GM21786 (cell line): ENCODE measurements at regions not wholly inside any gene's neighbourhood (a gene's known extent, or its start where the extent isn't known, plus 50 kb on each side); places are given as distances from the start of the nearest gene placed in this dataset.
"Not testable (repeated sequence)": the region's sequence is repeated elsewhere in the genome, so short reads cannot be mapped to it uniquely, and the experiment has no call there.

Source experiments
- ATAC-seq: cut with Tn5 transposase; IDR thresholded peaks from one replicate; pipeline ENCODE4 v1.9.1; 2021; ENCODE audit not compliant: unreplicated experiment

DNA sequence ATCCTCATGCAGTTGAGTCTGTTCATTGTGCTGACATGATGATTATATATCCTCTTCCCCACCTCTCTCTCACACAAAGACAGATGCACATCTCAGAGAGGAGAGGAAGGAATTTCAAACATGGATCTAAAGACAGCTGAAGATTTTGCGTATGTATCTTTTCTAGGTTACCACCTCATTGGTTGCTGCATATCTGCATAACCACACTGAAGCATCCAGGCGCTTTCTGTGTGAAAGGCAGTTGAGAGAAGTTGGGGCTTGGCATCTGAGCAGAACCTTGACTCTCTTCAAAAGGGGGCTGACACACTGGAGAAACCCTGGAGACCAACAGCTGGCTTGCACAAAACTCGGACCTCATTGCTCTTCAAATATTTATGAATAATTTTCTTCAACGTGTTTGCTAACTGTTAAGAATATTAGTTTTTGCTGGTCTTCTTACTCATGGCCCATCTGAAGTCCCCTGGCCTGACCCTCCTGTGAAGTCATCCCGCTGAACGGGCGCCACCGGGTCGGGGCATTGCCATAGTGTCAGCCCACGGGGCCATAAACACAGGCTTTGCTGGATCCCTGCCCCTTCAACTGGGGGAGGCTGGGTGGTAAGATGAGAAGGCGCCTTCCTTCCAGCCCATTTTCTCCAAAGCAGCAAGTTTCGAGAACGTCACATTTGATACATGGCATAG lies 593.2 kb upstream of the CLINT1 start:
- ATAC-seq: no peak

DNA sequence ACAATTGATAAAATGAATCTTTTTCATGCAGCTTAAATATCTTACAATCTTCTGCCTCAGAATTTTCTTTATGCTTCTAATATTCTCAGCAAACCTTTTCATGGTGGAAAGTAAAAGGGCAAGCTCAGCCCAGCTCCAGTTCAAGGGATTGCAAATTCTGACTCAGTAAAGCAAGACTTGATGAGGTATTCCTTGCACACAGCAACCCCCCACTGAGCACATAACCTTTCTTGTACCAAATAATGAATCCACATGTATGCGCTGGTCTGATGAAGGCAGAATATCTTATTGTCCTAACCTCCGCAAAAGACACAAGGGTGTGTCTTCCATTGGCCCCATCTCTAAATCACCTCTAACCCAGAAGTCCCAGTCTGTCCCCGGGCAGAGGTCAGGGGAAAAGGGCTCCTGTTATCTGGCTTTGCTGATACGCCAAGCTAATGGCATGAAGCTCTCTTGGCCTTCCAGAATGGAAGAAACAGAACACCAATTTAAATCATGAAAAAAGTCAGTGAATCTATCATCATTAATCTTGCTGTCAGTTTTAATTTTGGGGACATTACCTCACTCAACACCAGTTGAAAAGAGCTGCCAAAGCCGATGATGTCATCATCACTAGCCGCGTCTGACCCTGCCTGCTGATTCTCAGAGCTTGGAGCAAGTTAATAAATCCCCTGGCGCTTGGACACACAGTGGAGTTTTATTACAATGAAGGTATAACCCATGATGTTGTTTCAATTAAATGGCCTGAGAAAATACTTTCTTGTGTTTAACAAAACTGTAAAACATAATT lies 592.5 kb upstream of the CLINT1 start:
- no peak for ATAC-seq

DNA sequence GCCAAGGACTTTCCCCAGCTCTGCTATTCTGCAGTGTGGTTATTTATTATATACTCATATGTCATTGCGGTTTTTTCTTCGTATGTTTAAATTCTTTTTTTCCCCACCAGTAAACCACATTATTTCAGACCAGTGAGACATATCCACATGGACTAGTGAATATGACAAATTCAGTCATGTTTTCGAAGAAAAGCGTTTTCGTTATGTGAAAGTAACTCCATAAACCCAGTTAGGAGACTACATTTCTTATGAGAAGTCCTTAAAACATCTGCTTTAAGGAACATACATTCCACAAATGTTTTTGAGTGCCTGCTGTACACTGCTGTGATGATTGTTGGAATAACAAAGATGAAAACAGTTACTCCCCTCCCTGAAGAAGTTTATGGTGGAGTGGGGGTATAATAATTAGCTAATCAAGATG lies 591.8 kb upstream of the CLINT1 start:
- no peak for ATAC-seq

DNA sequence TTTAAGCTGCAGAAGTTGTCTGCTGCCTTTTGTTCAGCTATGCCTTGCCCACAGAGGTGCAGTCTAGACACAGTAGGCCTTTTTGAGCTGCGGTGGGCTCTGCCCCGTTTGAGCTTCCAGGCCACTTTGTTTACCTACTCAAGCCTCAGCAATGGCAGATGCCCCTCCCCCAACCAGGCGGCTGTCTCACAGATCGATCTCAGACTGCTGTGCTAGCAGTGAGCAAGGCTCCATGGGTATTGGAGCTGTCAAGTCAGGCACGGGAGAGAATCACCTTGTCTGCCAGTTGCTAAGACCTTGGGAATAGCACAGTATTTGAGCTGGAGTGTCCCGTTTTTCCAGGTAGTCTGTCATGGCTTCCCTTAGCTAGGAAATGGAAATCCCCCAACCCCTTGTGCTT lies 587.8 kb upstream of the CLINT1 start:
- not testable (repeated sequence) for ATAC-seq

DNA sequence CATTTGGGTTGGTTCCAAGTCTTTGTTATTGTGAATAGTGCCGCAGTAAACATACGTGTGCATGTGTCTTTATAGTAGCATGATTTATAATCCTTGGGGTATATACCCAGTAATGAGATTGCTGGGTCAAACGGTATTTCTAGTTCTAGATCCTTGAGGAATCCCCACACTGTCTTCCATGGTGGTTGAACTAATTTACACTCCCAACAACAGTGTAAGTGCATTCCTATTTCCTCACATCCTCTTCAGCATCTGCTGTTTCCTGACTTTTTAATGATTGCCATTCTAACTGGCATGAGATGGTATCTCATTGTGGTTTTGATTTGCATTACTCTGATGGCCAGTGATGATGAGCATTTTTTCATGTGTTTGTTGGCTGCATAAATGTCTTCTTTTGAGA lies 580.3 kb upstream of the CLINT1 start:
- ATAC-seq: not testable (repeated sequence)

DNA sequence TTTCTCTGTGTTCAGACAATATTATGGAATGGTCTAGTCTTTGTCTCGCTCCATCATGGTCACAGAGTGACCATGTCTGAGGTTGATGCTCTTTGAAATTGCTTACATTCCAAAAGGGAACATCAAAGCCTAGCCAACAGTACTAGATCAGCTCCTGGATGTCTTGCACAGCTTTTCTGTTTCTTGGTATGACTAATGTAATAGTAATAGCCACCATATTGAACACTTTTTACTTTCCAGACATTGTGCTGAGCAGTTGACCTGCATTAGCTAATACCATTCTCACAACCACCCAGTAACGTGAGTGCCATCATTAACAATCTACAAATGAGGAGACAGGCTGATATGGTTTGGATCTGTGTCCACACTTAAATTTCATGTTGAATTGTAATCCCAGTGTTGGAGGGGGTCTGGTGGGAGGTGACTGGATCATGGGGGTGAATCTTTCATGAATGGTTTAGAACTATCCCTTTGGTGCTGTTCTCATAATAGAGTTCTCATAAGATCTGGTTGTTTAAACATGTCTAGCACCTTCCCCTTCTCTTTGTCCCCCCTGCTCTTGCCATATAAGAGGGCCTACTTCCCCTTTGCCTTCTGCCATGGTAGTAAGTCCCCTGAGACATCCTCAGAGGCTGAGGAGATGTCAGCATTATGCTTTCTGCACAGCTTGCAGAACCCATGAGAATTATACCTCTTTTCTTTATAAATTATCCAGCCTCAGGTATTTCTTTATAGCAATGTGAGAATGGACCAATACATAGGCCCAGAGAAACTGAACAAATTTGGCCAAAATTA lies 577.5 kb upstream of the CLINT1 start:
- ATAC-seq: no peak

DNA sequence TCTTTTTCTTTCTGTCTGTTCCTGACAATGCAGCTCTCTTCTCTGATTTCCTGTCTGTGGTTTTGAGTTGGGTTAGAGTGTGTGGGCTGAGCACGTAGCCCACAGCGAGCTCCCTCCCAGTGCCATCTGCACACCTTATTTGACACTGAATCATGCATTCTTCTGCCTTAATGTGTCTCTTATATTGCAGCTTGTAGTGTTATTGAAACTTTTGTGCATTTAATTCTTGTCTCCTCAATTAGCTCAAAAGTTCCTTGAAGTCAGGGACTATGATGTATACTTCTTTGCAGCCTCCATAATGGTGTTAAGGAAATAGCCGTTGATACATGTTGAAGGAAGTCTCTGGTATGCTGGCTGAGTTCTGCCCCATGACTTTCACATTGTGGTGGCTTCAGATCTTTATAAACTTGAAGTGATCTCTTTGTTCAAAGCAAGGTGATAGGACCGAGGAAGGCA lies 576.2 kb upstream of the CLINT1 start:
- ATAC-seq: peak; percentile 62

DNA sequence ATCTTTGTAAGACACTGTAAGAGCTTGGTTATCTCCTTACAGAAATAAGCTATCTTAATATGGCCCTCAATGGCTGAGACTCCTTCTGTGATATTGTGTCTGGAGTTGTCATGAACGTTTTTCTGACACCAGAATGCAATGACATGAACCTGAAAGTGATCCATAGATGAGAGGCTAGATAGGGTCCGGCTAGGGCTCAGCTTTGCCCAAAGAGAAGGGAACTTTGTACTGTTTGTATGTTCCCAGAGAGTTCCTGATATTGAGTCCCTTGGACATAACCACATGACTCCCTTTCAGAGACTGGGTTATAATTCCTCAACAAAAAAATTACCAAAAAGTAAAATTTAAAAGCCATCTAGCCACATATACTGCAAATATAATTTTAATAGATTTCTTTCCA lies 575.8 kb upstream of the CLINT1 start:
- peak; percentile 10 for ATAC-seq

DNA sequence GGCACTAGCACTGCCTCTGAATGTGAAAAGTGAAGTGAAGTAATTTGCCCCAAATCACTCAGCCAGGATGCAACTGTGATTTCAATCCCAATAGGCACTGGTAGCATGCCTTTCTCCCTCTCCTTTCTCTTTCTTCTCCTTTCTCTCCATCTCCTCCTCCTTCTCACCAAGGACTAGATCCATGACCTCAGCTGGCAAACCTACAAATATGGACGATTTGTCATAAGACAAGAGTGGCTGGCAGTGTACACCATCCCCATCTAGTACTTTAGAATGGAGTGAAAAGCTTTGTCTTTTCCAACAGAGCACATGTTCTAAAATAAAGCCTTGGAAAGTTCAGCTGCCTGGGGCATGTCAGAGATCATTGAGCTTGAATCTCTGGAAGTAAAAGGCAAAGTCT lies 574.7 kb upstream of the CLINT1 start:
- ATAC-seq: no peak

DNA sequence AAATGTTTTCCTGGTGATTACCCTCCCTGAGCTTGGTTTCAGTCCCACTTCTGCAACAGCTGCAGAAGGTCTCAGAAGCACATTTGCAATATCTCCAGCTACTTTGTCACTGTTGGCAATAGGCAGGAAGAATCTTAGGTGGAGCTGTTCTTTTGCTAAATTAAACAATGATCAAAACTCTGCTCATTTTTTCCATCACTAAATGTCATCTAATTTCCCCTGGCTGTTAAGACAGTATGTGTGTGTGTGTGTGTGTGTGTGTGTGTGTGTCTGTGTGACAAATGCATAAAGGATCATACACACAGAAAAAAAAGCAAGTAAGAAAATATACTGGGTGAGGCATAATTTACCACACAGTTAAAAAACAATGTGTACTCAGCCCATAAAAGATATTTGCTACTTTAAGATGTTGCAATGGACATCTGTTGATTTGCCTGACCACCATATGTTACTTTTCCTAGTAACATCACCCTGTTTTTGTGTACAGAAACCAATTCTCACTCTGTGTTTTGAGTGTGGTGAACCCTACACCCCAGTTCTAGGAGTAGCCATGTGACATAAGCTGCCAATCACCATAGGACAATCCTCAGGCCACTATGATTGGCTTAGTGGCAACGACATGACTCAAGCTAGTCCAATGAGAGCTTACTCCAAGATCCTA lies 572.6 kb upstream of the CLINT1 start:
- no peak for ATAC-seq

DNA sequence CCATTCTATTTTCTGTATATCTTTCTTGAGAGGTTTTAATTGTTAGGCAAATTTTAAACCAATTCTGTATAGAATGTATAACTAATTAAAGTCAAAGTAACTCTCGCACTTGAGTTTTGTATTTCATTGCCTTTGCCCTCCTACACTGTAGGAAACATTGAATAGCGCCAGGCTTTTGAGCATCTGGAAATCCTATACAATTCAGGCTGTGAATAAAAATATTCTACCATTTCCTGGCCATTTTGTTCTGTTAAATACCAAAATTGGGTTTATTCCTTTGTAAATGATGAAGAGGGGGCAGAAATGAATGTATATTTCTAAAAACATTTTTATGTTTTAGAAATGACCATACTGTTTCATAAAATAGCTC lies 571.8 kb upstream of the CLINT1 start:
- no peak for ATAC-seq

DNA sequence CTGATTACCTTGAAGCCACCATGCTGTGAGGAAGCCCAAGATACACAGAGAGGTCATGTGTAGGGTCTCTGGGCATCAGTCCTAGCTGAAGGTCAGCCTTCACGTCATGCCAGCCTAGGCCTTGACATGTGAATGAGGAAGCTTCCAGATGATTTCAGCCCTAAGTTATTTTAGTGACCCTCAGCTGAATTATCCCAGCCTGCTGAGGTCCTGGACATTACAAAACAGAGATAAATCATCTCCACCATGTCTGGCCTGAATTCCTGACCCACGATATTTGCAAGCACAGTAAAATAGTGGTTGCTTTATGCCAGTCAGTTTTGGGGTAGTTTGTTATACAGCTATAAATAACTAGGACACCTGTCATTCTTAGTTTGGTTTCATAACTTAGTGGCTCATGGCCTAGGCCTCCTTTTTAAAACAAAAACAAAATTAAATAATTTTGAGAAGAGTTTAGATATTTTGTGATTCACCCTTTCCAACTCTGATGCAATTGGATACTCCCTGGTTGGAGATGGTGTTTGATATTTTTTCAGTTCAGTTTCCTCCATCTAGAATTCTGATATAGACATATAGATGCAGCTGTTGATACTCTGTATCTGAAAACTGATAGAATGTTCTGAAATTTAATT lies 571.3 kb upstream of the CLINT1 start:
- peak; percentile 29 for ATAC-seq

DNA sequence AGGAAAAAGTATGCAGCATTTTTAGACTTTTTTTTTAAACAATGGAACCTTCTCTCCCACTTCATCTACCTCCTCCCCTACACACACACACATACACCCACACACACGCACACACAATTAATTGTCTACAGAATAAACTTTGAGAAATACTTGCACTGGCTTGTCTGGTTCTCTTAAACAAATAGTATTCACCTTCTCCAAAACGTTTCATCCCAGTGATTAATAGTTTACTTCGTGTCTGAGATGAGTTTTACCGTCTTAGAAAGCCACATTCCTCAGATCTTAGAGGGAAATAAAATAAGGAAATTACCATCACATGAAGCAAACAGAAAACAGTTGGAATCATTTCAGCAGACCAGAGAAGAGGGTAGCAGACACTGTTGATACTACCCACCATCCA lies 570.6 kb upstream of the CLINT1 start:
- no peak for ATAC-seq

DNA sequence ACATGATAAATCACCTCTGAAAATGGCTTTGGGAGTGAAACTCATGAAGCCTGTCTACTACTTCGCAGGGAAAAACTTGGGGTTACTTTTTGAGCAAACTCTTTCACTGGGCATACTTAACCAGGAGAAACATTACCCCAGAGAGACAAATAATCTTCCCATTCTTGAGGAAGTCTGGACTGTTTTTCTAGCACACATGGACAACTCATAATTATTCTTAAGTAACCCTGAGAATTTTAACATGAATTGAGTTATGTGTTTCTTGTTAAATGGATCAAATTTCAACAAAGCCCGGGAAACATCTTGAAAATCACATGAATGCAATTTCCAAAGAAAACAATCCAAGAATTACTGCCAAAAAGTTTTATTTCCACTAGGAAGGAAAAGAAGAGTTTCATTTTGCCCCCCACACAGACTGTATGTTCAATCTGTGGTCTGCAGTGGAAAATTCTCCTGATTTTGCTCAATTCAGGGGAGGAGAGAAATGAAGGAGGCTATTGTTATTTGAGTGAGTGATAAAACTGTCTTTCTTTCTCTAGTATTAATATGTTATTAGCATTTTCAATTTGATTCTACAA lies 564.8 kb upstream of the CLINT1 start:
- no peak for ATAC-seq

DNA sequence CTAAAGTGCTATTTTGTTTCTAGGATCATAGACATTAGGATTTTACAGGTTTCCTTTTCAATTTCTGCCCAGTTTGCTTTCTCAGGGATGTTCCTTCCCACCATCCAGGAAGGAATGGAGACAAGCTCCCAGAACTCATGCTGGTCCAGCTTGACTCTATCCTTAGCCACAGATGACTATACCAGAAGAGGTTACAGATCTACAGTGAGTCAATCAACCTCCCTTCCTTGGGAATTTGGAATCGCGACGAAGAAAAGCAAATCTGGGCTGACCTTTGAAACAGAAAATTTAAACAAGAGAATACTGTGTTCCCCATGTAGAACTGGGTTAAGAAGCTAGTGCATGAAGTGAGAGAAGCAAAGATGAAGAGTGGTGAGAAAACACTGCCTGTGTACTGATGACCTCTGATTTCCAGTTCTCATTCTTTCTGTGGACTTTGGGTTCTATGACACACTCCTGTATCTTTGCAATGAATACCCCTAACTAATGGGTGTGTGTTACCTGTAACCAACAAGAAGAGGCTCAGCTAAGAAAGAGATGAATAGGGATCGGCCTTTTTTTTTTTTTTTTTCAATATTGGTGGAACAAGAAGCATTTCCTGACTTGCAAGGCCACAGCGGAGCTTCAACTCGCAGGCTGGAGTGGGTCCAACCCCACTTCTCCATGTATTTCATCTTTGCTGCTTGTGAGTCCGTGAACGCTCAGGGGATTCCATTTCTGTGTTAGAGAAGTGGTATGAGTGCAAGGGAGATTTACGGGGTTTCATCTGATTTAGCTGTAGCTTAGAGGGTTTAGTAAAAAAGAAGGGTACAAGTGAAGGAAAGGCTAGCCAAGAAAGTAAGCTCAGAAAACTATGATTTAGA lies 563.9 kb upstream of the CLINT1 start:
- no peak for ATAC-seq

DNA sequence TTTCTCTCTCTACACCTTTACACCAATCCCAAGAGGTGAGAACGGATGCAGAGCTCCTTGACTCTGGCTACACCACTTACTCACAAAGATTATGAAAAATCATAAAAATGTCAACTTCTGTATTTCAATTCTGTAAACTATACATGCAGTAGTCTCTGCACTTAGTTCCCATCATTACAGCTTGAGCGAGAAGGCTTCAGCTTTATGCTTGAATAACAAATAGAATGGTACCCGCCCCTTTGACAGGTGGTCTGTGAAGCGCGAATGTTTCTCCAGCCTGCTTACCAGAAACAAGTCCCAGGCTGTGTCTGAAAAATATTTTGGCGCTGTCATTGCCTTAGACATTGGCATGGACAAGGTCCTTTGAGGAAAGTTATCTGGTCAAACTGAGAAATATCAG lies 562.4 kb upstream of the CLINT1 start:
- no peak for ATAC-seq

DNA sequence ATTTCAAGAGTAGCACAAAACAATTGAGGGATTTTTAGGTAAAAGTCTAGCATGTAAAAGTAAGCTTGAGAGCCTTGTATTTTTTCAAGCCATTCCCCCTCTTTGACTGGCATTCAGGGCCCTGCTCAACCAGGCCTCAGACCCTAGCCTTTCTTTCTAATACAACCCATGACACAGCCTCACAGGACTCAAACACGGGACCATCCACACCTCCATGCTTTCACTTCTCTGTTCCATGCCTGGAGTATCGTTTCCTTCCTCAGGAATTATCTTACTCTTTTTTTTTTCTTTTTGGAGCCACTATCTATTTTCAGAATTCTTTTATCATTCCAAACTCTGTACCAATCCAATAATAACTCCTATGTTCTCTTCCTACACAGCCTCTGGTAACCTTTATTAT lies 560.2 kb upstream of the CLINT1 start:
- no peak for ATAC-seq

DNA sequence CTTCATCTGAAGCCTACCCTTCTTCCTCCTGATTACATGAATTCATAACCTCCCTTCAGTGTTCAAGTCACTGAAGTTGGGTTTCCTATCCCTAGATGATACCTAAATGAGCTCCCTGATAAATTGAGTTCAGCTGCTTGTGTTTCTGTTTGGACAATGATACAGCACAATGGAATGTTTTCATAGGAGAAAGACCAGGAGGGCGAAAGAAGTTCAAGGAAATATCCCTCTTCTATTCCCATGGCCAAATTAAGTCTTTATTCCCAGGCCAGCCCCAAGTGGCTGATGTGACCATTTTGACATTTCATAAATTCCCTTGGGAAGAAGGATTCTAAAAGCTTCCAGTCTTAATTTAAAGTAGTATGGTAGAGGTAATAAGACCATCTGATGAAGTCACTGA lies 555.8 kb upstream of the CLINT1 start:
- no peak for ATAC-seq

DNA sequence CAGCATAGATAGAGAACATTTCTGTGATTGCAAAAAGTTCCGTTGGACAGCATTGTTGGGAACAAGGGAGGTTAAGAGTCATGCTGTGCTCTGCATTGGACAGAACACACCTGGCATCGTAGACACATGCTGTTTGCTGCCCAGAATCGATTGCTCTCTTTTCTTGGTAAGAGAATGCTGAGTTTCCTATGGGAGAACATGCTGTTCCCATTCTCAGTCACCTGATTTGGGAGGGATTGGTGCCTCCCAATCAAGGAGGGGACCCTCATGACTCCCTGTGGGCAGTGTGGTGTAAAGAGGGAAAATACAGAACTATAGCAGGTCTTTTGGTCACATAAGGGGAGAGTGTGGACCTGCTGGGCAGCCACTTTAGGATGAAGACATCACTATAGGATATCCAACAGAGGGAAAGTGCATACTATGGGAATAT lies 555.4 kb upstream of the CLINT1 start:
- ATAC-seq: no peak
